ENCODE measurements at regions not wholly inside any gene's neighbourhood (a gene's known extent, or its start where the extent isn't known, plus 50 kb on each side); places are given as distances from the start of the nearest gene placed in this dataset.

DNA sequence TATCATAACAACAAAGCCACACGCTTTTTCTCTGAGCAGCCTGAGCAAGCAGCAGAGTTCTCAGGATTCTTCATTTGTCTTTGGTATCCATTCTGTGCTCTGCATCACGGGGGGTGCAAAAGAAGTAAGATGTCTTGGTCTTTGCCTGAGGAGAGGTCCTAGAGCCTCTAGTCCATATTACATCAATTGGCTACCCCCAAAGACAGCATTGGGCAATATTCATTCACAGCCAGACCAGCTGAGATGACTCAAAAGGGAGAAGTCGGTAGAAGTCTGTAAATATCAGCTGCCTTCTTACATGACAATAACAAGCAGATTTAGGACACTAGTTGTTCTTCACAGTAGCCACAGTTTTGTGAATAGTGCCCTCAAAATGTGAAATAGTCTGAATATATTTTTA lies 66.6 kb downstream of the FZD1 start:
- Histone ChIP-seq H3K9me3 (ENCODE audit: control extremely low read depth in 1 of 5, control insufficient read depth in 4 of 5, insufficient read depth in 2 of 5, low read depth in 1 of 5, low read length in 4 of 5) (no peaks in the 10 kb centered on the region), H3K4me3 (ENCODE audit: control insufficient read depth in 1 of 7, extremely low read depth in 1 of 7, insufficient read depth in 4 of 7, low read depth in 2 of 7, low read length in 6 of 7) (no peak overlapping the region), H3K36me3 (ENCODE audit: control insufficient read depth in 4 of 4, insufficient read depth in 4 of 4, low read length in 3 of 4) (no peaks in the 10 kb centered on the region), H3K27me3 (replicated peaks in 2 of 5; ENCODE audit: control insufficient read depth in 4 of 5, insufficient read depth in 5 of 5, low read length in 4 of 5) (no peaks in the 10 kb centered on the region), H3K27ac (ENCODE audit: insufficient read depth in 1 of 2, low read depth in 1 of 2, low read length in 2 of 2, poor library complexity in 1 of 2, severe bottlenecking in 2 of 2) (no peak overlapping the region), H3K4me1 (ENCODE audit: control extremely low read depth in 1 of 4, control insufficient read depth in 4 of 4, insufficient read depth in 4 of 4, low read length in 3 of 4) (peaks cover 4 to 15% (median 8%) of the 10 kb centered on the region in 4 experiments)
- ChIA-PET CTCF (interaction anchor here (1.0 kb wide), 1 partner anchor 8 kb away, joined by 4 read pairs; no protein-coding TSS in a partner anchor), POLR2A (no interaction called here)
- DNase-seq = no peak
- 100% methylated on average over 1 of the region's 3 CpGs for WGBS (ENCODE audit: insufficient coverage)

DNA sequence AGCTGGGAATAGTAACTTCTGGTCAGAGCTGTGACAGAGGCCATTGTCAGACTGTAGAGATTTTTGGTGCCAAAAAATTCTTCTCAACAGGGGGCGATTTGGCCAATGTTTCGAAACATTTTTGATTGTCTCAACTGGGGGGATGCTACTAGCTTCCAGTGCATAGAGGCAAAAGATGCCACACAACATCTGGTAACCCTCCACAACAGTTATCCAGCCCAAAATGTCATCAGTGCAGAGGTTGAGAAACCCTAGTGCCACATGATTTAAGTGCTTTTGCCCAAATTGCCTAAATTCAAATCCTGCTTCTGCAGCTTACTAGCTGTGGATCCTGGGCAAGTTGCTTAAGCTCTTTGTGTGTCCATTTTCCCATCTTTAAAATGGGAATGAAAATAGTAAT lies 71.9 kb downstream of the FZD1 start:
- ChIA-PET CTCF (interaction anchor here (0.8 to 1.3 kb wide), 2 partner anchors 11 to 48 kb away, joined by 3 to 4 read pairs; no protein-coding TSS in a partner anchor), POLR2A (no interaction called here)
- Histone ChIP-seq H3K4me1 (ENCODE audit: control extremely low read depth in 1 of 4, control insufficient read depth in 4 of 4, insufficient read depth in 4 of 4, low read length in 3 of 4) (no peaks in the 10 kb centered on the region), H3K4me3 (ENCODE audit: control insufficient read depth in 1 of 7, extremely low read depth in 1 of 7, insufficient read depth in 4 of 7, low read depth in 2 of 7, low read length in 6 of 7) (no peak overlapping the region), H3K27ac (ENCODE audit: insufficient read depth in 1 of 2, low read depth in 1 of 2, low read length in 2 of 2, poor library complexity in 1 of 2, severe bottlenecking in 2 of 2) (no peak overlapping the region), H3K36me3 (ENCODE audit: control insufficient read depth in 4 of 4, insufficient read depth in 4 of 4, low read length in 3 of 4) (no peaks in the 10 kb centered on the region), H3K9me3 (ENCODE audit: control extremely low read depth in 1 of 5, control insufficient read depth in 4 of 5, insufficient read depth in 2 of 5, low read depth in 1 of 5, low read length in 4 of 5) (no peaks in the 10 kb centered on the region), H3K27me3 (replicated peaks in 2 of 5; ENCODE audit: control insufficient read depth in 4 of 5, insufficient read depth in 5 of 5, low read length in 4 of 5) (no peaks in the 10 kb centered on the region)
- no peak for DNase-seq
- 100% methylated on average over 2 of the region's 2 CpGs for WGBS (ENCODE audit: insufficient coverage)

DNA sequence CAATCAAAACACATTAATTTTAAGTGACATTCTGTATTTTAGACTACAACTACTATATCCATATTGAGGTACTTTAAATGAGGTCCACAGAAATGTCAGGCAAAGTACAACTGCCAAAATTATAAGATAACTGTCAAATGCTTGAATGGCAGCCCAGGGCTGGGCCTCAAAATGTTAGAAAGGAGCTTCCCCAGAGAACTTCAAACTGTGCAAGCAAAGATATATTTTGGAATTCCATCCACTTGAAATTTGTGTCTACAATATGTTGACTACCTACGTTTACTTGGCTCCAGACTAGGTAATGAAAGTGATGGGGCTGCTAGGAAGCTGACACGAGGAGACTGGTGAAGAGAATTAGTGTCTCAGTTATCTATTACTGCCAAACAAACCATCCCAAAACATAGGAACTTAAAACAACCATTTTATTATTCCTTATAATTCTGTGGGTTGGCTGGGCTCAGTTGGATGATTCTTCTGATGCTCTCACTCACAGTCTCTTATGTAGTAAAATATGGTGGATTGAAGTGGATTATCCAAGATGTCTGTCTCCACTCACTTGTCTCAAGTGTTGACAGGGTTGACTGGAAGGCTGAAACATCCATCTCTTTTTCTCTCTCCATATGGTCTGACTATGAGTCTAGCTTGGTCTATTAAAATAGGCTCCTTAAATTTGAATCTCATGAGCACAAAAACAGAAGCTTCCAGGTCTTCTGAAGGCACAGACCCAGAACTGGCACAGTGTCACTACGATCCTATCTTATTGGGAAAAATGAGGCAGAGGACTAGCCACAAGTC lies 74.2 kb downstream of the FZD1 start:
- no peaks in the 10 kb centered on the region for H3K9me3 ChIP-seq (ENCODE audit: control extremely low read depth in 1 of 5, control insufficient read depth in 4 of 5, insufficient read depth in 2 of 5, low read depth in 1 of 5, low read length in 4 of 5)
- H3K4me1 ChIP-seq (ENCODE audit: control extremely low read depth in 1 of 4, control insufficient read depth in 4 of 4, insufficient read depth in 4 of 4, low read length in 3 of 4) = peaks cover 0 to 2% (median 0%) of the 10 kb centered on the region in 4 experiments
- no peak overlapping the region for H3K4me3 ChIP-seq (ENCODE audit: control insufficient read depth in 1 of 7, extremely low read depth in 1 of 7, insufficient read depth in 4 of 7, low read depth in 2 of 7, low read length in 6 of 7)
- H3K27ac ChIP-seq (ENCODE audit: insufficient read depth in 1 of 2, low read depth in 1 of 2, low read length in 2 of 2, poor library complexity in 1 of 2, severe bottlenecking in 2 of 2) = no peak overlapping the region
- no peaks in the 10 kb centered on the region for H3K36me3 ChIP-seq (ENCODE audit: control insufficient read depth in 4 of 4, insufficient read depth in 4 of 4, low read length in 3 of 4)
- ChIA-PET CTCF (no interaction called here), POLR2A (no interaction called here)
- no peak for DNase-seq
- 100% methylated on average over 1 of the region's 3 CpGs for WGBS (ENCODE audit: insufficient coverage)
- H3K27me3 ChIP-seq (replicated peaks in 2 of 5; ENCODE audit: control insufficient read depth in 4 of 5, insufficient read depth in 5 of 5, low read length in 4 of 5) = no peaks in the 10 kb centered on the region

- Histone ChIP-seq H3K27ac (ENCODE audit: insufficient read depth in 1 of 2, low read depth in 1 of 2, low read length in 2 of 2, poor library complexity in 1 of 2, severe bottlenecking in 2 of 2) (no peak overlapping the region), H3K9me3 (ENCODE audit: control extremely low read depth in 1 of 5, control insufficient read depth in 4 of 5, insufficient read depth in 2 of 5, low read depth in 1 of 5, low read length in 4 of 5) (no peaks in the 10 kb centered on the region), H3K36me3 (ENCODE audit: control insufficient read depth in 4 of 4, insufficient read depth in 4 of 4, low read length in 3 of 4) (no peaks in the 10 kb centered on the region), H3K27me3 (replicated peaks in 2 of 5; ENCODE audit: control insufficient read depth in 4 of 5, insufficient read depth in 5 of 5, low read length in 4 of 5) (no peaks in the 10 kb centered on the region), H3K4me3 (ENCODE audit: control insufficient read depth in 1 of 7, extremely low read depth in 1 of 7, insufficient read depth in 4 of 7, low read depth in 2 of 7, low read length in 6 of 7) (no peak overlapping the region), H3K4me1 (ENCODE audit: control extremely low read depth in 1 of 4, control insufficient read depth in 4 of 4, insufficient read depth in 4 of 4, low read length in 3 of 4) (peaks cover 0 to 7% (median 1%) of the 10 kb centered on the region in 4 experiments)
- DNase-seq = no peak
- 99% methylated on average over 7 of the region's 9 CpGs for WGBS (ENCODE audit: insufficient coverage)
- ChIA-PET POLR2A (no interaction called here), CTCF (no interaction called here)
These were observed 78.1 kb downstream of the FZD1 start for GRCh38 chr7:91342346-91342745.

DNA sequence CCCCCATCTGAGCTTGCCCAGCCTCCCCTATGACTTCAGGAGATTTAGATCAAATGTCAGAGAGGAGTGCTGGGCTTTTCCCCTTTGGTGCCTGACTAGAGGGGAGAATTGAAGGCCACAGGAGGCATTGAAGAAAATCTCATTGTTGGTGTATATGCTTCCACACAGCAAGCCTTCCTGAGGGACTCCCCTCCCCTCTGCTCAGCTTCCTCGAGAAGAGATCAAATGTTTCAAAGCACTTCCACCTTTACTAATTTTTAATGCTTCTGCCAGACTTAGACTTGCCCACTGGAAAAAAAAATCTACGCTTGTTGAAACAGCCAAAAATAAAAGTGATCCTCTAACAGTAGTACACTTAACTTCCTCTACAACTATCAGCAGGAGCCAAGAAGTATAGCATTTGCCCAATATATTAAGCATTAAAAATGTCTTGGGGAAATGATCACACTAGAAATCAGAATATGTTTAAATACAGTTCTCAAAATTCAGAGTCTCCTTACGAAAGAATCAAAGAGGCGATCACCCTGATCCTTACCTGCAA lies 79.3 kb downstream of the FZD1 start:
- Histone ChIP-seq H3K4me1 (ENCODE audit: control extremely low read depth in 1 of 4, control insufficient read depth in 4 of 4, insufficient read depth in 4 of 4, low read length in 3 of 4) (peaks cover 0 to 8% (median 1%) of the 10 kb centered on the region in 4 experiments), H3K36me3 (ENCODE audit: control insufficient read depth in 4 of 4, insufficient read depth in 4 of 4, low read length in 3 of 4) (no peaks in the 10 kb centered on the region), H3K4me3 (ENCODE audit: control insufficient read depth in 1 of 7, extremely low read depth in 1 of 7, insufficient read depth in 4 of 7, low read depth in 2 of 7, low read length in 6 of 7) (no peak overlapping the region), H3K27me3 (replicated peaks in 2 of 5; ENCODE audit: control insufficient read depth in 4 of 5, insufficient read depth in 5 of 5, low read length in 4 of 5) (no peaks in the 10 kb centered on the region), H3K9me3 (ENCODE audit: control extremely low read depth in 1 of 5, control insufficient read depth in 4 of 5, insufficient read depth in 2 of 5, low read depth in 1 of 5, low read length in 4 of 5) (no peaks in the 10 kb centered on the region), H3K27ac (ENCODE audit: insufficient read depth in 1 of 2, low read depth in 1 of 2, low read length in 2 of 2, poor library complexity in 1 of 2, severe bottlenecking in 2 of 2) (no peak overlapping the region)
- DNase-seq = peak in 1 of 3 donors; percentile 15
- CTCF ChIA-PET = interaction anchor here (1.3 kb wide), 1 partner anchor 18 kb away, joined by 3 read pairs; no protein-coding TSS in a partner anchor
- POLR2A ChIA-PET = no interaction called here
- WGBS (ENCODE audit: insufficient coverage) = 40% methylated on average over 4 of the region's 4 CpGs

GRCh38 chr7:91343996-91344629 lies 79.9 kb downstream of the FZD1 start:
- Histone ChIP-seq H3K9me3 (ENCODE audit: control extremely low read depth in 1 of 5, control insufficient read depth in 4 of 5, insufficient read depth in 2 of 5, low read depth in 1 of 5, low read length in 4 of 5) (no peaks in the 10 kb centered on the region), H3K4me1 (ENCODE audit: control extremely low read depth in 1 of 4, control insufficient read depth in 4 of 4, insufficient read depth in 4 of 4, low read length in 3 of 4) (peaks cover 0 to 8% (median 1%) of the 10 kb centered on the region in 4 experiments), H3K4me3 (ENCODE audit: control insufficient read depth in 1 of 7, extremely low read depth in 1 of 7, insufficient read depth in 4 of 7, low read depth in 2 of 7, low read length in 6 of 7) (no peak overlapping the region), H3K27me3 (replicated peaks in 2 of 5; ENCODE audit: control insufficient read depth in 4 of 5, insufficient read depth in 5 of 5, low read length in 4 of 5) (no peaks in the 10 kb centered on the region), H3K27ac (ENCODE audit: insufficient read depth in 1 of 2, low read depth in 1 of 2, low read length in 2 of 2, poor library complexity in 1 of 2, severe bottlenecking in 2 of 2) (no peak overlapping the region), H3K36me3 (ENCODE audit: control insufficient read depth in 4 of 4, insufficient read depth in 4 of 4, low read length in 3 of 4) (no peaks in the 10 kb centered on the region)
- DNase-seq = no peak
- ChIA-PET CTCF (interaction anchor here (0.6 to 1.3 kb wide), 2 partner anchors 19 to 1894 kb away, joined by 3 read pairs; no protein-coding TSS in a partner anchor), POLR2A (no interaction called here)
- WGBS (ENCODE audit: insufficient coverage) = 94% methylated on average over 3 of the region's 6 CpGs

GRCh38 chr7:91344911-91345310 lies 80.7 kb downstream of the FZD1 start:
- POLR2A ChIA-PET = no interaction called here
- CTCF ChIA-PET = interaction anchor here (0.6 to 1.3 kb wide), 2 partner anchors 20 to 1894 kb away, joined by 3 read pairs; no protein-coding TSS in a partner anchor
- Histone ChIP-seq H3K27ac (ENCODE audit: insufficient read depth in 1 of 2, low read depth in 1 of 2, low read length in 2 of 2, poor library complexity in 1 of 2, severe bottlenecking in 2 of 2) (no peak overlapping the region), H3K9me3 (ENCODE audit: control extremely low read depth in 1 of 5, control insufficient read depth in 4 of 5, insufficient read depth in 2 of 5, low read depth in 1 of 5, low read length in 4 of 5) (no peaks in the 10 kb centered on the region), H3K4me1 (ENCODE audit: control extremely low read depth in 1 of 4, control insufficient read depth in 4 of 4, insufficient read depth in 4 of 4, low read length in 3 of 4) (peaks cover 0 to 8% (median 1%) of the 10 kb centered on the region in 4 experiments), H3K4me3 (ENCODE audit: control insufficient read depth in 1 of 7, extremely low read depth in 1 of 7, insufficient read depth in 4 of 7, low read depth in 2 of 7, low read length in 6 of 7) (no peak overlapping the region), H3K27me3 (replicated peaks in 2 of 5; ENCODE audit: control insufficient read depth in 4 of 5, insufficient read depth in 5 of 5, low read length in 4 of 5) (no peaks in the 10 kb centered on the region), H3K36me3 (ENCODE audit: control insufficient read depth in 4 of 4, insufficient read depth in 4 of 4, low read length in 3 of 4) (no peaks in the 10 kb centered on the region)
- WGBS (ENCODE audit: insufficient coverage) = 90% methylated on average over 2 of the region's 5 CpGs
- DNase-seq = no peak

All from common myeloid progenitor, CD34-positive (primary cell).